ENCODE measurements at regions not wholly inside any gene's neighbourhood (a gene's known extent, or its start where the extent isn't known, plus 50 kb on each side); places are given as distances from the start of the nearest gene placed in this dataset.

DNA sequence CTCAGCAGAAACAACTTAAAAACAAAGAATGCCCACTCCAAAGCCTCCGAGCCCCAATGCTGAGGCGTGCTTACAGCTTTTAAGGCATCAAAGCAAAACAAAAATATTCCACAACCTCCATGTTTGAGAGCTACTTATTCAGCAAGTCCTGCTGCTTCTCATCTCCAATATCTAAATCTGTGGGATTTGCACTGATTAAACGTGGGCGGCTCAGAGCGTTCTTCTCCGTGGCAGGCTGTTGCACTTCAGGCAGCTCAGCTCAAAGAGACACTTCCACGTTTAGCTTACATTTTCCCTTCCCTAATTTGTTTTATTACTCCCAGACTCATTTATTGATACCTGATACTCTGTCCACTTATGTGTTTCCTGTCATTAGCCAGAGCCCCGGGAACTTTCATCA is 282.6 kb upstream of the MCTP2 start:
- DNase-seq (ENCODE audit: low read depth, low spot score), result no peak
- H3K4me2 ChIP-seq (ENCODE audit: control insufficient read depth, insufficient read depth), result no peak overlapping the region
- intact Hi-C loops (cut with micrococcal nuclease; ENCODE audit: unreplicated experiment), result no loop called here
- H3K27ac ChIP-seq (ENCODE audit: control insufficient read depth, insufficient read depth), result no peak overlapping the region
- in situ Hi-C loops (cut with MboI), result no loop called here
- FAIRE-seq, result no peak
- SMC1A ChIA-PET (ENCODE audit: uncharacterized antibody, unreplicated experiment), result no interaction called here
- CTCF ChIA-PET, result no interaction called here
- TF ChIP-seq, protein P1, sequence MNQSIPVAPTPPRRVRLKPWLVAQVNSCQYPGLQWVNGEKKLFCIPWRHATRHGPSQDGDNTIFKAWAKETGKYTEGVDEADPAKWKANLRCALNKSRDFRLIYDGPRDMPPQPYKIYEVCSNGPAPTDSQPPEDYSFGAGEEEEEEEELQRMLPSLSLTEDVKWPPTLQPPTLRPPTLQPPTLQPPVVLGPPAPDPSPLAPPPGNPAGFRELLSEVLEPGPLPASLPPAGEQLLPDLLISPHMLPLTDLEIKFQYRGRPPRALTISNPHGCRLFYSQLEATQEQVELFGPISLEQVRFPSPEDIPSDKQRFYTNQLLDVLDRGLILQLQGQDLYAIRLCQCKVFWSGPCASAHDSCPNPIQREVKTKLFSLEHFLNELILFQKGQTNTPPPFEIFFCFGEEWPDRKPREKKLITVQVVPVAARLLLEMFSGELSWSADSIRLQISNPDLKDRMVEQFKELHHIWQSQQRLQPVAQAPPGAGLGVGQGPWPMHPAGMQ (IDR thresholded peaks at IDR 0.05; ENCODE audit: borderline replicate concordance), result no peak
- no peak for TF ChIP-seq CHD1 (IDR thresholded peaks at IDR 0.05; ENCODE audit: low read depth, low read length)
- no peak for TF ChIP-seq CBFB (IDR thresholded peaks at IDR 0.05; ENCODE audit: low read depth)
- no peak for TF ChIP-seq RUNX3 (IDR thresholded peaks at IDR 0.05; ENCODE audit: low read length)
- H2AFZ ChIP-seq (ENCODE audit: control insufficient read depth, low read depth, low read length), result no peak overlapping the region
- no peaks in the 10 kb centered on the region for H3K27me3 ChIP-seq (replicated peaks in 1 of 2; ENCODE audit: control insufficient read depth in 2 of 2, insufficient read depth in 2 of 2, low read length in 1 of 2)
- WGBS (ENCODE audit: insufficient coverage, insufficient replicate concordance, low lambda C conversion rate, missing lambda C conversion rate), result 34% methylated on average over 8 of the region's 8 CpGs
- no peaks in the 10 kb centered on the region for H3K9me3 ChIP-seq (replicated peaks; ENCODE audit: control insufficient read depth, insufficient read depth, low read length)
- H3K79me2 ChIP-seq (ENCODE audit: control insufficient read depth, insufficient read depth, low read length), result no peaks in the 10 kb centered on the region
- no TSS peak for BruUV-seq (replicated peaks)
- POLR2A ChIA-PET, result no interaction called here
- H3K4me1 ChIP-seq (ENCODE audit: control insufficient read depth, insufficient read depth, low read length), result no peaks in the 10 kb centered on the region
- H3K9ac ChIP-seq (ENCODE audit: control insufficient read depth, insufficient read depth, low read length), result no peak overlapping the region
- no peaks in the 10 kb centered on the region for H3K36me3 ChIP-seq (ENCODE audit: control insufficient read depth in 2 of 2, insufficient read depth in 2 of 2, low read length in 1 of 2)
- no peak for ATAC-seq
- H4K20me1 ChIP-seq (ENCODE audit: control insufficient read depth, insufficient read depth), result no peaks in the 10 kb centered on the region
- H3K4me3 ChIP-seq, result no peak overlapping the region
- RAD21 ChIA-PET (ENCODE audit: unreplicated experiment), result no interaction called here

DNA sequence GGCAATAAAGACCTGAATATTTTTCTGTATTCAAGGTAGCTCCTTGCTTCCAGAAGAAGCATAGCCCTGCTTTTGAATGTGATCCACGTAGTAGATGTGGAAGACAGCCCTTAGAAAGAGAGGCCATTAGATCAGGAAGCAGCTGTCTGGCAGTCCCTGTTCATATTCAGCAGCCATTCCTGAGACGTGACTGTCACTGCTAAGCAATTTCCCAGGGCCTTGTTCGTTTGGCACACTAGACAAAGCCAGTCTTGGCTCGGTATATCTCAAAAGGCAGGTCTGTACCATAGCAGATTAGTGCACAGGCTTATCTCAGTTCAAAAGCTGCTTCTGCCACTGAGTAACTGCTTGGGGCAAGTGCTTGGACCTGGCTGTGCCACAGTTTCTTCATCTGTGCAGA is 287.8 kb upstream of the MCTP2 start:
- intact Hi-C loops (cut with micrococcal nuclease; ENCODE audit: unreplicated experiment), result no loop called here
- CTCF ChIA-PET, result no interaction called here
- Histone ChIP-seq H3K4me1 (ENCODE audit: control insufficient read depth, insufficient read depth, low read length) (no peaks in the 10 kb centered on the region), H3K79me2 (ENCODE audit: control insufficient read depth, insufficient read depth, low read length) (no peaks in the 10 kb centered on the region), H4K20me1 (ENCODE audit: control insufficient read depth, insufficient read depth) (no peaks in the 10 kb centered on the region), H3K4me3 (no peak overlapping the region), H3K9me3 (replicated peaks; ENCODE audit: control insufficient read depth, insufficient read depth, low read length) (no peaks in the 10 kb centered on the region), H2AFZ (ENCODE audit: control insufficient read depth, low read depth, low read length) (no peak overlapping the region), H3K4me2 (ENCODE audit: control insufficient read depth, insufficient read depth) (no peak overlapping the region), H3K27me3 (replicated peaks in 1 of 2; ENCODE audit: control insufficient read depth in 2 of 2, insufficient read depth in 2 of 2, low read length in 1 of 2) (no peaks in the 10 kb centered on the region), H3K9ac (ENCODE audit: control insufficient read depth, insufficient read depth, low read length) (no peak overlapping the region), H3K36me3 (ENCODE audit: control insufficient read depth in 2 of 2, insufficient read depth in 2 of 2, low read length in 1 of 2) (no peaks in the 10 kb centered on the region), H3K27ac (ENCODE audit: control insufficient read depth, insufficient read depth) (no peak overlapping the region)
- ATAC-seq (no peak), DNase-seq (ENCODE audit: low read depth, low spot score) (no peak), FAIRE-seq (no peak)
- SMC1A ChIA-PET (ENCODE audit: uncharacterized antibody, unreplicated experiment), result interaction anchor here (2.3 kb wide), 1 partner anchor 9 kb away, joined by 6 read pairs; no protein-coding TSS in a partner anchor
- RAD21 ChIA-PET (ENCODE audit: unreplicated experiment), result no interaction called here
- no TSS peak for BruUV-seq (replicated peaks)
- WGBS (ENCODE audit: insufficient coverage, insufficient replicate concordance, low lambda C conversion rate, missing lambda C conversion rate), result 0% methylated on average over 4 of the region's 4 CpGs
- POLR2A ChIA-PET, result no interaction called here
- in situ Hi-C loops (cut with MboI), result no loop called here
- TF ChIP-seq HDAC2 (IDR thresholded peaks at IDR 0.05), result no peak
- TF ChIP-seq NFIC (IDR thresholded peaks at IDR 0.05; ENCODE audit: low read depth, low read length), result no peak
- TF ChIP-seq CBFB (IDR thresholded peaks at IDR 0.05; ENCODE audit: low read depth), result no peak
- no peak for TF ChIP-seq SP1 (IDR thresholded peaks at IDR 0.05; ENCODE audit: low read depth, low read length)
- TF ChIP-seq ZNF207 (IDR thresholded peaks at IDR 0.05; ENCODE audit: borderline replicate concordance), result no peak
- TF ChIP-seq POLR2AphosphoS5 (IDR thresholded peaks at IDR 0.05; ENCODE audit: low read length), result no peak
- no peak for TF ChIP-seq TAF1 (IDR thresholded peaks at IDR 0.05; ENCODE audit: borderline replicate concordance, low read depth, low read length)
- TF ChIP-seq, protein P2, sequence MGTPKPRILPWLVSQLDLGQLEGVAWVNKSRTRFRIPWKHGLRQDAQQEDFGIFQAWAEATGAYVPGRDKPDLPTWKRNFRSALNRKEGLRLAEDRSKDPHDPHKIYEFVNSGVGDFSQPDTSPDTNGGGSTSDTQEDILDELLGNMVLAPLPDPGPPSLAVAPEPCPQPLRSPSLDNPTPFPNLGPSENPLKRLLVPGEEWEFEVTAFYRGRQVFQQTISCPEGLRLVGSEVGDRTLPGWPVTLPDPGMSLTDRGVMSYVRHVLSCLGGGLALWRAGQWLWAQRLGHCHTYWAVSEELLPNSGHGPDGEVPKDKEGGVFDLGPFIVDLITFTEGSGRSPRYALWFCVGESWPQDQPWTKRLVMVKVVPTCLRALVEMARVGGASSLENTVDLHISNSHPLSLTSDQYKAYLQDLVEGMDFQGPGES (IDR thresholded peaks at IDR 0.05), result no peak
- TF ChIP-seq, protein P3, sequence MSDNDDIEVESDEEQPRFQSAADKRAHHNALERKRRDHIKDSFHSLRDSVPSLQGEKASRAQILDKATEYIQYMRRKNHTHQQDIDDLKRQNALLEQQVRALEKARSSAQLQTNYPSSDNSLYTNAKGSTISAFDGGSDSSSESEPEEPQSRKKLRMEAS (IDR thresholded peaks at IDR 0.05; ENCODE audit: low read depth, low read length), result no peak
- TF ChIP-seq, protein P4, sequence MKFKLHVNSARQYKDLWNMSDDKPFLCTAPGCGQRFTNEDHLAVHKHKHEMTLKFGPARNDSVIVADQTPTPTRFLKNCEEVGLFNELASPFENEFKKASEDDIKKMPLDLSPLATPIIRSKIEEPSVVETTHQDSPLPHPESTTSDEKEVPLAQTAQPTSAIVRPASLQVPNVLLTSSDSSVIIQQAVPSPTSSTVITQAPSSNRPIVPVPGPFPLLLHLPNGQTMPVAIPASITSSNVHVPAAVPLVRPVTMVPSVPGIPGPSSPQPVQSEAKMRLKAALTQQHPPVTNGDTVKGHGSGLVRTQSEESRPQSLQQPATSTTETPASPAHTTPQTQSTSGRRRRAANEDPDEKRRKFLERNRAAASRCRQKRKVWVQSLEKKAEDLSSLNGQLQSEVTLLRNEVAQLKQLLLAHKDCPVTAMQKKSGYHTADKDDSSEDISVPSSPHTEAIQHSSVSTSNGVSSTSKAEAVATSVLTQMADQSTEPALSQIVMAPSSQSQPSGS (IDR thresholded peaks at IDR 0.05; ENCODE audit: low read length), result no peak
- TF ChIP-seq, protein P5, sequence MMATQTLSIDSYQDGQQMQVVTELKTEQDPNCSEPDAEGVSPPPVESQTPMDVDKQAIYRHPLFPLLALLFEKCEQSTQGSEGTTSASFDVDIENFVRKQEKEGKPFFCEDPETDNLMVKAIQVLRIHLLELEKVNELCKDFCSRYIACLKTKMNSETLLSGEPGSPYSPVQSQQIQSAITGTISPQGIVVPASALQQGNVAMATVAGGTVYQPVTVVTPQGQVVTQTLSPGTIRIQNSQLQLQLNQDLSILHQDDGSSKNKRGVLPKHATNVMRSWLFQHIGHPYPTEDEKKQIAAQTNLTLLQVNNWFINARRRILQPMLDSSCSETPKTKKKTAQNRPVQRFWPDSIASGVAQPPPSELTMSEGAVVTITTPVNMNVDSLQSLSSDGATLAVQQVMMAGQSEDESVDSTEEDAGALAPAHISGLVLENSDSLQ (IDR thresholded peaks at IDR 0.05), result no peak

All from GM12878 (cell line).